Kidney tubule cell (primary cell): ENCODE measurements at regions not wholly inside any gene's neighbourhood (a gene's known extent, or its start where the extent isn't known, plus 50 kb on each side); places are given as distances from the start of the nearest gene placed in this dataset.
"Not testable (repeated sequence)": the region's sequence is repeated elsewhere in the genome, so short reads cannot be mapped to it uniquely, and the experiment has no call there.

ENCODE experiments used
- DNase-seq: peaks from one replicate; pipeline ENCODE4 v3.0.0-alpha.2; 2018; ENCODE audit warnings: low spot score

- DNase-seq: peak; percentile 59
Observed at GRCh38 chrX:35406386-35406785, 391.8 kb upstream of the MAGEB16 start.

DNA sequence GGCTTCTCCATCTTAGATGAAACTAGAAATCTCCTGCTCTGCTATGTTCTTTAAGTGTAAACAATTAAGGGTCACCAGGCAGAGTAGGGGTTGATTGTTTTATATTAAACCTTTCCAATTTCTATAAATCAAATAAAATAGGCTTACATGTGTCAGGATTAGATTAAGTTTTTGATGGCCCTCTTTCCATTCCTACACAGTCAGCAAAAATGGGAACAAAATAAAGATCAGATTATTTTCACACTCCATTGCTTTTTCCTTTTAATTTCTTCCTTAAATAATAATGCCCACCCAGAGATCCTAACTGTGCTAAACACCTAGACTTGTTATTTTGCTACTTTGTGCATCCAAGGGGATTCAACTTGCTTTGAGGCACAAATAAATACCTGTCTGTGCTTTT lies 381.4 kb upstream of the MAGEB16 start:
- DNase-seq: no peak

- DNase-seq: no peak
Observed at GRCh38 chrX:35432056-35432455, 366.1 kb upstream of the MAGEB16 start.

GRCh38 chrX:35439034-35439660 lies 359.0 kb upstream of the MAGEB16 start:
- no peak for DNase-seq

DNA sequence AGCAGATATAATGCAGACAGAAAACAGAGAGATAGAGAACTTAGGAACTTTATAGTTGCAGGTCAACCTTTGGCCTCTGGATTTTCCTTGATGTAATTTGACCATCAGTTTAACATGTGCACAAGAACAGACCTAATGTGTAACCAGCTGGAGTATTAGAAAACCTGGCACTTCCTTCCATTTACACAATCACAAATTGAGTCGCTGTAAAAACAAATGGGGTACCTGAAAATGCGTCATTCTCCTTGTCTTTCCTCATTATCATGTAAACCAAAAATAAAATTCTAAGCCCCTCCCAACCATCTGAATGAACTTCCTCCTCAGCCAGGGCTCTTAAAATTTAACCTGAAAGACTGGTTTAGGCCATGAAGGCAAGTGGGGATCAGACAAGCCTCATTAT lies 358.4 kb upstream of the MAGEB16 start:
- DNase-seq: peak; percentile 76

DNA sequence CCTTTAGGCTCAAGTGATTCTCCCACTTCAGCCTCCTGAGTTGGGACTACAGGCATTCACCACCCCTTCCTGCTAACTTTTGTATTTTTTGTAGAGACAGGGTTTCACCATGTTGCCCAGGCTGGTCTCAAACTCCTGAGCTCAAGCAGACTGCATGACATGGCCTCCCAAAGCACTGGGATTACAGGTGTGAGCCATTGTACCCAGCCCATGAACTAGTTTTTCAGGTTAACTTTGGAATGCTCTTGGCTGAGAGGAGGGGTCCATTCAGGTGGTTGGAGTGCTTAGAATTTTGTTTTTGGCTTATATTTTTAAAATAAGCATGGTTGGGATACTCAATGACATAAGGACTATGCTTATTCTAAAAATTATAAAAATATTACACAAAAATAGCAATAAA lies 355.7 kb upstream of the MAGEB16 start:
- no peak for DNase-seq

- peak; percentile 73 for DNase-seq
Observed at GRCh38 chrX:35443091-35443582, 355.0 kb upstream of the MAGEB16 start.

DNA sequence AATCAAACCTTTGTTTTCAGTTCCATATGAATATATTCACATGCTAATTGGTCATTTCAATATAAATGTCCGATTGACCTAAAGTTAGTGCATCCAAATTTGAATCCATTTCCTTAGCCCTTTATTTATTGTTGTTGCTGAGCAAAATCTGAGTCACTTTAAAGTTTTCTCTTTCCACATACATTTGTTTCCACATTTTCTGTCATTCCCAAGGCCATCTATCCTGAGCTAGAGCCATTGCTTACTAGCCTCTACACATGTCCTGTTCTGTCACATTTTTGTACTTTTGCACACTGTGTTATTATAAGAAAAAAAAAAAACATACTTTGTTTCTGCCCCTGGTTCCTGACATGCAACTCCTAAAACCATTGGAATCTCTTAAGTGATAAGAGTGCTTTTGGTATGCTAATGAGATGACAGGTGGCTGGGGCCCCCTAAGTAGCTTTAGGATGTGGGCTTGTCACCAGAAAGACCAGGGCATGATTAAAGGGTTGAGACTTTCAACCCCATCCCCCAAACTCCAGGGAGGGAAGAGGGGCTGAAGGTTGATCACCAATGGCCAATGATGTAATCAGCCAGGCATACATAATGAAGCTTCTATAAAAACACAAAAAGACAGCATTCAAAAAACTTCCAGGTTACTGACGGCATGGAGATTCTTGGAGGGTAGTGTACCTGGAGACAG lies 353.3 kb upstream of the MAGEB16 start:
- DNase-seq: peak; percentile 37

DNA sequence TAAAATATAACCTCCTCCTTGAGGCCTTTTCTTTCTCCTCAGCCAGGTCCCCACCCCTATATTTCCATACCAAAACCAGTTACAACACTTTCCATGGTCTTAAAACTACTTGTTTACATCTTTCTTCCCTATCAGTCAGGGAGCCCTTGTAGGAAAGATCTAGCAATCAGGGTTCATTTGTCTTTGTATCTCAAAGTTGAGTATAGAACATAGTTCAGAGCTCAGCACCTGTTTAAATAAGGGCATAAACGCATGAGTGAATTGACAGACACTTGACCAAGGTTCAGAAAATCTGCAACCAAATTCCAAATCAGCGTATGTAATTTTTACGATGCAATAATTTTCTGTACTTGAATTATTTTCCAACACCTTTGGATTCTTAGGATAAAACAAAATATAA lies 352.2 kb upstream of the MAGEB16 start:
- no peak for DNase-seq

- DNase-seq: peak; percentile 66
Observed at GRCh38 chrX:35456891-35457290, 341.3 kb upstream of the MAGEB16 start.

DNA sequence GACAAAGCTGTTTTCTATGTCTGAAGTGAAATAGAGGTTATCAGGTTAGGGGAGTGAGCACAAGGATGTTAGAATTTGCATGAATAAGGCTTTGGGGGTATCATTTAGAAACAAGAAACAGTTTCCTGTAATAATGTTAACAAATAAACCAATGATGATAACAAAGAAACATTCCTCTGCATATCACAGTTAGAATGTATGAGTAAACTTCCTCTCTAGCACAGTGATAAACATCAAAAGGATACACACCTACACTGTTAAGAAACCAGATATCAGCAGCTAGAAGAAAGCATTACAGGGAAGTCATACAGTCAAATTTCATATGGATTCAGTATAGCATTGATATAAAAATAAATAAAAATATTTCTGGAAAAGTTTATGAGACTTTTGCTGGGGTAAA lies 340.0 kb upstream of the MAGEB16 start:
- peak; percentile 22 for DNase-seq

- DNase-seq: no peak
Observed at GRCh38 chrX:35461164-35461563, 337.0 kb upstream of the MAGEB16 start.

- DNase-seq: not testable (repeated sequence)
Observed at GRCh38 chrX:35496671-35497070, 301.5 kb upstream of the MAGEB16 start.

DNA sequence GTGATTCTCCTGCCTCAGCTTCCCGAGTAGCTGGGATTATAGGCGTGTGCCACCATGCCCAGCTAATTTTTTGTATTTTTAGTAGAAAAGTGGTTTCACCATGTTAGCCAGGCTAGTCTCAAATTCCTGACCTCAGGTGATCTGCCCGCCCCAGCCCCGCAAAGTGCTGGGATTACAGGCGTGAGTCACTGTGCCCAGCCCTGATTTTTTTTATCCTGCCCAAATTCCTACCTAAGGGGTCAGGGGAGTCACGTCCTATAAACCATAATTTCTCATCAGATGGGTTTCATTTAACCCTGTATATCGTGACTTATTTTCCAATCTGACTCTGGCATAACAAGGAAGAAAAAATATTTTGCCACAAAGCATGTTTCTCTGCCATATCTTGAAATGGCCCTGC lies 300.7 kb upstream of the MAGEB16 start:
- DNase-seq: not testable (repeated sequence)

- DNase-seq: no peak
Observed at GRCh38 chrX:35499071-35499862, 298.9 kb upstream of the MAGEB16 start.

- no peak for DNase-seq
Observed at GRCh38 chrX:35507701-35508100, 290.4 kb upstream of the MAGEB16 start.

GRCh38 chrX:35548003-35548402 lies 250.1 kb upstream of the MAGEB16 start:
- not testable (repeated sequence) for DNase-seq

GRCh38 chrX:35557916-35558315 lies 240.2 kb upstream of the MAGEB16 start:
- DNase-seq: no peak

- no peak for DNase-seq
Observed at GRCh38 chrX:35561985-35562384, 236.2 kb upstream of the MAGEB16 start.

GRCh38 chrX:35562395-35562794 lies 235.7 kb upstream of the MAGEB16 start:
- no peak for DNase-seq

GRCh38 chrX:35590210-35590609 lies 207.9 kb upstream of the MAGEB16 start:
- no peak for DNase-seq

DNA sequence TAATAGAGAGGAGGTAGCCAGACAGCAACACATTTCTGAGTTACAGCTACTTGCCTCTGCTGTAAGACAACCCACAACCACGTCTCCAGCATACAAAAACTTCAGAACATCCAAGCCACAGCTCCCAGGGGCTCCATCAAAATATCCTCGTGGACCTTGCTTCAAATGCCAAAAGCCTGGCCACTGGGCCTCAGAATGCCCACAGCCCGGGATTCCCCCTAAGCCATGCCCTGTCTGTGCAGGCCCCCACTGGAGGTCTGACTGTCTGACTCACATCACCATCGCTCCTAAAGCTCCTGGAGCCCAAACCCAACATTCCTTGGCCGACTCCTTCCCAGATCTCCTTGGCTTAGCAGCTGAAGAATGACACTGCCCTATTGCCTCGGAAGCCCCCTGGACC lies 186.6 kb upstream of the MAGEB16 start:
- DNase-seq: peak; percentile 4

- no peak for DNase-seq
Observed at GRCh38 chrX:35617836-35618235, 180.3 kb upstream of the MAGEB16 start.
